GM21576 (cell line): ENCODE measurements at regions not wholly inside any gene's neighbourhood (a gene's known extent, or its start where the extent isn't known, plus 50 kb on each side); places are given as distances from the start of the nearest gene placed in this dataset.
A peak's percentile ranks its signal among the peaks of the same experiment; 100 is the strongest.
"Not testable (repeated sequence)": the region's sequence is repeated elsewhere in the genome, so short reads cannot be mapped to it uniquely, and the experiment has no call there.

Experiments used
- ATAC-seq: cut with Tn5 transposase; IDR thresholded peaks from one replicate; pipeline ENCODE4 v1.9.1; 2021; ENCODE audit warnings: mild to moderate bottlenecking, moderate library complexity; ENCODE audit not compliant: unreplicated experiment

DNA sequence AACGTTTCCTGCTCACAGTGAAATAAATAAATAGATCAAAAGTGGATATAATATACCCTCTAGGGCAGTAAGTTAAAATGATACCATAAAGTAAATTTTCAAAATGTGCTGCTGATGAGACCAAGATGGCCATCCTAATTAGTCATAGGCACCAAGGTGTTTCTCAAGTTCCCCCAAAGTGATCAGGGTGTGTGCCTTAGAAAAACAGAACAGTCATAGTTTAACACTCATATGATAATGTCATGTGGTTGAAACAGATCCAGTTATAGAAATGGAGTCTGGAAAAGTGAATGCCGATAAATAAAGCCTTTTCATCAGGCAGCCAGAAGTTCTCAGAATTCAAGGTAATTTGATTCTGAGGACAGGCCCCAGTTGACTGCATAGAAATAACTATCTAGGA lies 161.5 kb upstream of the CDKN2B start:
- ATAC-seq: no peak

GRCh38 chr9:22170990-22171670 lies 162.0 kb upstream of the CDKN2B start:
- peak; percentile 77 for ATAC-seq

GRCh38 chr9:22171691-22172090 lies 162.6 kb upstream of the CDKN2B start:
- ATAC-seq: no peak

GRCh38 chr9:22173908-22174307 lies 164.8 kb upstream of the CDKN2B start:
- ATAC-seq: no peak

DNA sequence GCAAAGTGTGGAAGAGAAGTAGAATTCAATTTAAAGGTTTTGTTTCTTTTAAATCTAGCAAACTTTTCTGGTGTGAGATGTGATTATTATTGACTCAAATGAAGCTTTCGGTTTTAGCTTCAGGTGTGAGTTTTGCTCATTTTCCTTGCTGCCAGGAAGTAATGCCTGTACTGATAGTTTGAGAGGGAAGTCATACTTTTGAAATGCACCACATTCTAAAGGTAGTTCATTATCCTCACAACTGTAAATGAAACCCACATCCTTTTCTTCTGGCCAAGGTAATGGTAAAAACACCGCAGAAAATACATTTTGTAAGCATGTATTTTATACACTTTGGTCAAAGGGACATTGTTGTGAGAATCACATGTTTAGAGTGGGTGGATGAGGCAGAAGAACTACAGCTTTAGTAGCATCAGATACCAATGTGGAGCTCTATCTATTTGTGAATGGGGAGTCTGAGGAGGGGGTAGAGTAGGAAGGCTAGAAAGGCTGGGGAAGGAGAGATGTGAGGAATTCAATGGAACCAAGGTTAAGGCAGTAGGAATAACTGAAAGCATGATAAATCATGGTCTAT lies 167.0 kb upstream of the CDKN2B start:
- ATAC-seq: peak; percentile 81

GRCh38 chr9:22181021-22181420 lies 171.9 kb upstream of the CDKN2B start:
- ATAC-seq: not testable (repeated sequence)

GRCh38 chr9:22189471-22189870 lies 180.4 kb upstream of the CDKN2B start:
- ATAC-seq: no peak

DNA sequence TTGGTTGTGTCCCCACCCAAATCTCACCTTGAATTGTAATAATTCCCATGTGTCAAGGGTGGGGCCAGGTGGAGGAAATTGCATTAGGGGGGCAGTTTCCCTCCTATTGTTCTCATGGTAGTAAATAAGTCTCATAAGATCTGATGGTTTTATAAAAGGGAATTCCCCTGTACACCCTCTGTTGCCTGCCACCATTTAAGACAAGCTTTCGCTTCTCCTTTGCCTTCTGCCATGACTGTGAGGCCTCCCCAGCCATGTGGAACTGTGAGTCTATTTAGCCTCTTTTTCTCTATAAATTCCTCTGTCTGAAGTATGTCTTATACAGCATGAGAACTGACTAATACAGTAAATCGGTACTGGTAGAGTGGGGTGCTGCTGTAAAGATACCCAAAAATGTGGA lies 187.9 kb upstream of the CDKN2B start:
- ATAC-seq: peak; percentile 87

- no peak for ATAC-seq
Measured at GRCh38 chr9:22198681-22199080, 189.6 kb upstream of the CDKN2B start.

- ATAC-seq: no peak
Measured at GRCh38 chr9:22201256-22201655, 192.2 kb upstream of the CDKN2B start.

- ATAC-seq: no peak
Measured at GRCh38 chr9:22203371-22204138, 194.4 kb upstream of the CDKN2B start.

DNA sequence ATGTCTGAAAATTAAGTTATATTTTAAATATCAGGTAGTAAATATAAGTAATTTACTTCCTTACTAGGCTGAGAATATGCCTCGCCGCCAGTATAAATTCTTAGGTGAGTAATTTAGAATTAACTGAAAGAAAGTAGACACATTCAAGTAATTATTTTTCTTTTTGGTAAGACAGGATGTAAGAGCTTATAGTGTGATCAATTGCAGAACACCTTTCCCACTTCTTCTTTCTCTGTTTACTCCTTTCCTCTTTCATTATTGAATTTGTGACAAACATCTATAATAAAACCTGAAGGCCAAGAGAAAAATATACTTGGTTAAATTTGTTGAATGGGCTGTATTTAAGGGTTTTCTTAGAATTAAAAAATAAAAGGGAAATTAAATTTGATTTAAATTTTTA lies 195.1 kb upstream of the CDKN2B start:
- no peak for ATAC-seq

DNA sequence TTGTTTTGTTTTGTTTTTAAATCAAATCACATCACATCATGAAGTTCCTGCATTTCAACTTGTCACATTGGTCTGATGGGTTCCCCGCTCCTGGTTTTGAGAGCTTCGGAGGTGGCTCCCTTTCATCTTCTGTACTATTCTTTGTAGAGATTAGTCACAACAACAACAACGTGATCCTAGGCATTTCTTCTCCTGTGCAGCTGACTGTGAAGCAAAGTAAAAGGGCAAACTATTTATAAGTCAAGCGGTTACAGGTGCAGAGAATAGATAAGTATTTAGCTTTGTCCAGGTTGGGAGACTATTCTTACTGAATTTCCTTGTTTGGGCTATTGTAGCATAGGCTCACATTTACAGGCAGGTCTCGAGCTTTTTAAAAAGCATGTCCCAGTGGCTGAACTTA lies 197.7 kb upstream of the CDKN2B start:
- no peak for ATAC-seq

DNA sequence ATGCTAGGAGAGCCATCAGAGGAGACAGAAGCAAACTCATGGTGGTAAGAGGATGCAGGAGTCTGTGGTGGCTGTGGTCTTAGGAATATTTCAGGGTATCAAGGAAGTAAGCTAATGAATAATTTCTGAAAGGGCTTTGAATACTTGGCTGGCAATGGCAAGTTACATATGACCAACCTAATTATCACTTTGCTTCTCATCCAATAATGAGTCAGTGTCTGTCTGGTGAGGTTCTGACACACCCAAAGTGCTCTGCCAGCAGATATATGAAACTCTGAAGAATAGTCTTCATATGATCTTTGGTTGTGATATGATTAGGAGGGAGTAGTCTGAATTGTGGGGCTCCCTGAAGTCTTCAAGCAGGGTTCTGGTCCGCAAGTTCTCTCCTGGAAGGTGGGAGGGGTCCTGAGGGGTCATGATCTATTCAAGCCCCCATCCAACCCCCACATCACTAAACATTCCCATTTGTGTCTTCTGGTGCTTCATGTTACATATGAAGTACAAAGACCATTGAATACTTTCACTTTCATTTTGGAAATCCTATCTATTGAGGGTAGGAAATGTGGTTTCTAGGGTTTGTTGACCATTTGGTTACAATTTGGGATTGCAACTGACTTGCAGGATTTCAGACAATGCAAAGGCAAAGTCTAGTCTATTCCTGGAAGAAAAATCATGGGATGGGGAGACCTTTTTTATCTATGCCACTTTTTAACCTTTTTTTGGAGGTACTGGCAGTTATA lies 199.9 kb upstream of the CDKN2B start:
- no peak for ATAC-seq

- no peak for ATAC-seq
Measured at GRCh38 chr9:22210262-22210661, 201.2 kb upstream of the CDKN2B start.

DNA sequence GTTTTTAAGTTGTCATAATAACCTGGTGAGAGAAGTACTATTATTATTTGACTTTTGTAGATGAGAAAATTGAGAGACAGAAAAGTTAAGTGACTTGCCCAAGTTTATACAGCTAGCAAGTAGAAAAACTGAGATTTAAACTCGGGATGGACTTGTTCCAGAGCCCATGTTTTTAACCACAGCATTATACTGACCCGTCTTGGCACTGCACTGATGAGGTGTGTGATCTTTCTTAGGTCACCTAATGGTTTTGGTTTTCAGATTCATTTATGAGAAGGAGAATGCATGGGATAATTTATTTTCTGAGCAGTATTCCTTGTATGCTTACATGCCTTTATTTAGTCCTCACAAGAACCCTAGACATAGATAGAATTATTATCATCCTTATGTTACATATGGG lies 201.8 kb upstream of the CDKN2B start:
- no peak for ATAC-seq

- no peak for ATAC-seq
Measured at GRCh38 chr9:22211588-22212360, 202.7 kb upstream of the CDKN2B start.

DNA sequence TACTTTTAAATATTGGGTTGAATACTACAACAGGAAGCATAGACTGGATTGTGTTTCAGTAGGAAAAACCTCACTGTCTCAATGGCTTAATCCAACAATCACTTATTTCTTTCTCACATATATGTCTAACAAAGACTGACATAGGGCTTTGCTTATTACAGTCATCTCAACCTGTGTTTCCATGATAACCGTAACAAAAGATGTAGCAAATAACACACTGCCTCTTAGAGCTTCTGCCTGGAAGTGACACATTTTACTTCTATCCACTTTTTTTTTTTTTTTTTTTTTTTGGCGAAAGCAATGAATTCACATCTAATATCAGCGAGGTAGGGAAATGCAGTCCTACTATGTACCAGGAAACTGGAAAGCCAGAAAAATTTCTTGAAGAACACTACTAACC lies 204.9 kb upstream of the CDKN2B start:
- ATAC-seq: no peak

DNA sequence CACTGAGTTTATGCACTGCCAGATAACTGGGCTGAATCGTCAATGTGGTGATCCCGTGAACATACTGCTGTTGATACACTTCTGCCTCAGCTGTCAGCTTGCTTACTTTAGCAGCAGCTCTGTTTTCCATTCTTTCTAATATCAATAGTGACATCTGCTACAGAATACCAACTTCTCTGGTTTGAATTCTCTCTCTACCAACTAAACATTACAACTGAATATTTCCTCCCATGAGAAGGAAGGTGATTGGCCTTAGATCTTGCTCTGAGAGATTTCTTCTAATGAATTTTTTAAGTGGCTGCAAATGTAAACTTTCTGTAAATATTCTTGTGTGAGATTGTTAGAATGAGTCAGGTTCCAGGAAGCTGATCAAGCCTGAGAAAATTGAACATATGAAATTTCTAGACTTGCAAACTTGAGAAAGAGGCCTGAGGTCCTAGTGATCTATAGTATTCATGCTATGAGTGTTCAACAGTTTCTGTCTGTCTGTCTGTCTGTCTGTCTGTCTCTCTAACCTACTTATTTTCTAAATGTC lies 205.5 kb upstream of the CDKN2B start:
- no peak for ATAC-seq

DNA sequence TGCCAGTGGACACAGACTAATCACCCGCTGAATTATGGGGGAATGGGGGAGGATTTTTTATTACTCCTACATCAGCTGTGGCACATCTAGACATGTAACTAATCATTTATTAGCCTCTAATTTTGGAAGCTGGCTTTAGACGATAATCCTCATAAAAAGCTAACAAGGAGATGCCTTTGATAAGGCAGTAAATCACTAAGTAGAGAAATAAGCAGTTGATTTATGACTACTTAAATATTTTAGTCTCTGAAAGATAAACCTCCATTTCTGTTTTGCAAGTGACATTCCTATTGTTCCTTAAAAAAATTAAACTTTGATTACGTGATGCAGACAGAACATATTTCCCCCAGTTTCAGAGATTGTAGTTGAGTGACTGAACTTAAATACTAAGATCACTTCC lies 206.4 kb upstream of the CDKN2B start:
- ATAC-seq: no peak
